ENCODE measurements at regions not wholly inside any gene's neighbourhood (a gene's known extent, or its start where the extent isn't known, plus 50 kb on each side); places are given as distances from the start of the nearest gene placed in this dataset.

DNA sequence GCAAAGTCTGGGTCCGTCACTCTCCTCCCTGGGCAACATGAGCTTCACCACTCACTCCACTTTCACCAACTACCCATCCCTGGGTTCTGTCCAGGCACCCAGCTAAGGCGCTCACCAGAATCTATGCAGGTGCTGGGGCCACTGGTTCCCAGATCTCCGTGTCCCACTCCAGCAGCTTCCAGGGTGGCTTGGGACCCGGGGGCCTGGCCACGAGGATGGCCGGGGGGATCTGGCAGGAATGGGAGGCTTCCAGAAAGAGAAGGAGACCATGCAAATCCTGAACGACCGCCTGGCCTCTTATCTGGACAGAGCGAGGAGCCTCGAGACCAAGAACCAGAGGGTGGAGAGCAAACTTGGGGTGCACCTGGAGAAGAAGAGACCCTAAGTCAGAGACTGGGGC lies 1611.0 kb upstream of the ACO1 start:
- ATAC-seq, result no peak
- H3K27ac ChIP-seq (ENCODE audit: extremely low read depth, low read depth, low read length), result no peak overlapping the region
- intact Hi-C loops (cut with micrococcal nuclease) (no loop called here), in situ Hi-C loops (cut with MboI) (no loop called here)
- no TSS peak for BruUV-seq (replicated peaks)
- no peak for DNase-seq (ENCODE audit: extremely low read depth in 1 of 4, low spot score in 3 of 4)
- no peaks in the 10 kb centered on the region for H3K79me2 ChIP-seq (ENCODE audit: control insufficient read depth, insufficient read depth, low read length)
- no peaks in the 10 kb centered on the region for H3K9me3 ChIP-seq (replicated peaks; ENCODE audit: control insufficient read depth, insufficient read depth, low read depth, low read length)
- no peak overlapping the region for H2AFZ ChIP-seq (ENCODE audit: low read depth, low read length)
- H3K4me3 ChIP-seq, result no peak overlapping the region
- H3K27me3 ChIP-seq (ENCODE audit: control insufficient read depth in 2 of 2, insufficient read depth in 2 of 2, low read length in 2 of 2), result no peaks in the 10 kb centered on the region
- WGBS (ENCODE audit: insufficient coverage, low coverage, missing lambda C conversion rate), result no CpG with 5 or more reads among the region's 10 CpGs
- FAIRE-seq, result no peak
- ChIA-PET POLR2A (no interaction called here), CTCF (ENCODE audit: low intra/inter-chr PET ratio) (no interaction called here)
- H3K36me3 ChIP-seq (ENCODE audit: control insufficient read depth, insufficient read depth, low read length), result no peaks in the 10 kb centered on the region
- H3K4me2 ChIP-seq (ENCODE audit: insufficient read depth, low read length), result no peak overlapping the region
- H4K20me1 ChIP-seq (replicated peaks; ENCODE audit: control insufficient read depth, insufficient read depth, low read length), result no peaks in the 10 kb centered on the region
- no peaks in the 10 kb centered on the region for H3K9me1 ChIP-seq (ENCODE audit: control insufficient read depth, insufficient read depth, low read length)
- H3K9ac ChIP-seq (ENCODE audit: insufficient read depth in 1 of 2, low read depth in 2 of 2, low read length in 2 of 2), result no peak overlapping the region
- H3K4me1 ChIP-seq (replicated peaks in 1 of 2; ENCODE audit: control insufficient read depth in 2 of 2, insufficient read depth in 2 of 2, low read length in 2 of 2), result no peaks in the 10 kb centered on the region
- TF ChIP-seq, protein P1, sequence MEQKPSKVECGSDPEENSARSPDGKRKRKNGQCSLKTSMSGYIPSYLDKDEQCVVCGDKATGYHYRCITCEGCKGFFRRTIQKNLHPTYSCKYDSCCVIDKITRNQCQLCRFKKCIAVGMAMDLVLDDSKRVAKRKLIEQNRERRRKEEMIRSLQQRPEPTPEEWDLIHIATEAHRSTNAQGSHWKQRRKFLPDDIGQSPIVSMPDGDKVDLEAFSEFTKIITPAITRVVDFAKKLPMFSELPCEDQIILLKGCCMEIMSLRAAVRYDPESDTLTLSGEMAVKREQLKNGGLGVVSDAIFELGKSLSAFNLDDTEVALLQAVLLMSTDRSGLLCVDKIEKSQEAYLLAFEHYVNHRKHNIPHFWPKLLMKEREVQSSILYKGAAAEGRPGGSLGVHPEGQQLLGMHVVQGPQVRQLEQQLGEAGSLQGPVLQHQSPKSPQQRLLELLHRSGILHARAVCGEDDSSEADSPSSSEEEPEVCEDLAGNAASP (IDR thresholded peaks at IDR 0.05), result no peak
- TF ChIP-seq WHSC1 (IDR thresholded peaks at IDR 0.05; ENCODE audit: low read length) (no peak), TAF1 (IDR thresholded peaks at IDR 0.05; ENCODE audit: control insufficient read depth, extremely low read depth, insufficient read depth, low read length, severe bottlenecking) (no peak), PTBP1 (IDR thresholded peaks at IDR 0.05; ENCODE audit: low read depth, low read length) (no peak), RCOR1 (IDR thresholded peaks at IDR 0.05; ENCODE audit: borderline replicate concordance in 1 of 2, low read depth in 2 of 2, low read length in 2 of 2) (no peak), SIRT6 (IDR thresholded peaks at IDR 0.05; ENCODE audit: low read depth, low read length) (no peak), ZKSCAN1 (IDR thresholded peaks at IDR 0.05; ENCODE audit: low read depth, low read length) (no peak)
- TF ChIP-seq, protein P2, sequence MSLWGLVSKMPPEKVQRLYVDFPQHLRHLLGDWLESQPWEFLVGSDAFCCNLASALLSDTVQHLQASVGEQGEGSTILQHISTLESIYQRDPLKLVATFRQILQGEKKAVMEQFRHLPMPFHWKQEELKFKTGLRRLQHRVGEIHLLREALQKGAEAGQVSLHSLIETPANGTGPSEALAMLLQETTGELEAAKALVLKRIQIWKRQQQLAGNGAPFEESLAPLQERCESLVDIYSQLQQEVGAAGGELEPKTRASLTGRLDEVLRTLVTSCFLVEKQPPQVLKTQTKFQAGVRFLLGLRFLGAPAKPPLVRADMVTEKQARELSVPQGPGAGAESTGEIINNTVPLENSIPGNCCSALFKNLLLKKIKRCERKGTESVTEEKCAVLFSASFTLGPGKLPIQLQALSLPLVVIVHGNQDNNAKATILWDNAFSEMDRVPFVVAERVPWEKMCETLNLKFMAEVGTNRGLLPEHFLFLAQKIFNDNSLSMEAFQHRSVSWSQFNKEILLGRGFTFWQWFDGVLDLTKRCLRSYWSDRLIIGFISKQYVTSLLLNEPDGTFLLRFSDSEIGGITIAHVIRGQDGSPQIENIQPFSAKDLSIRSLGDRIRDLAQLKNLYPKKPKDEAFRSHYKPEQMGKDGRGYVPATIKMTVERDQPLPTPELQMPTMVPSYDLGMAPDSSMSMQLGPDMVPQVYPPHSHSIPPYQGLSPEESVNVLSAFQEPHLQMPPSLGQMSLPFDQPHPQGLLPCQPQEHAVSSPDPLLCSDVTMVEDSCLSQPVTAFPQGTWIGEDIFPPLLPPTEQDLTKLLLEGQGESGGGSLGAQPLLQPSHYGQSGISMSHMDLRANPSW (CRISPR knock-in tag; IDR thresholded peaks at IDR 0.05), result no peak
- TF ChIP-seq, protein P3, sequence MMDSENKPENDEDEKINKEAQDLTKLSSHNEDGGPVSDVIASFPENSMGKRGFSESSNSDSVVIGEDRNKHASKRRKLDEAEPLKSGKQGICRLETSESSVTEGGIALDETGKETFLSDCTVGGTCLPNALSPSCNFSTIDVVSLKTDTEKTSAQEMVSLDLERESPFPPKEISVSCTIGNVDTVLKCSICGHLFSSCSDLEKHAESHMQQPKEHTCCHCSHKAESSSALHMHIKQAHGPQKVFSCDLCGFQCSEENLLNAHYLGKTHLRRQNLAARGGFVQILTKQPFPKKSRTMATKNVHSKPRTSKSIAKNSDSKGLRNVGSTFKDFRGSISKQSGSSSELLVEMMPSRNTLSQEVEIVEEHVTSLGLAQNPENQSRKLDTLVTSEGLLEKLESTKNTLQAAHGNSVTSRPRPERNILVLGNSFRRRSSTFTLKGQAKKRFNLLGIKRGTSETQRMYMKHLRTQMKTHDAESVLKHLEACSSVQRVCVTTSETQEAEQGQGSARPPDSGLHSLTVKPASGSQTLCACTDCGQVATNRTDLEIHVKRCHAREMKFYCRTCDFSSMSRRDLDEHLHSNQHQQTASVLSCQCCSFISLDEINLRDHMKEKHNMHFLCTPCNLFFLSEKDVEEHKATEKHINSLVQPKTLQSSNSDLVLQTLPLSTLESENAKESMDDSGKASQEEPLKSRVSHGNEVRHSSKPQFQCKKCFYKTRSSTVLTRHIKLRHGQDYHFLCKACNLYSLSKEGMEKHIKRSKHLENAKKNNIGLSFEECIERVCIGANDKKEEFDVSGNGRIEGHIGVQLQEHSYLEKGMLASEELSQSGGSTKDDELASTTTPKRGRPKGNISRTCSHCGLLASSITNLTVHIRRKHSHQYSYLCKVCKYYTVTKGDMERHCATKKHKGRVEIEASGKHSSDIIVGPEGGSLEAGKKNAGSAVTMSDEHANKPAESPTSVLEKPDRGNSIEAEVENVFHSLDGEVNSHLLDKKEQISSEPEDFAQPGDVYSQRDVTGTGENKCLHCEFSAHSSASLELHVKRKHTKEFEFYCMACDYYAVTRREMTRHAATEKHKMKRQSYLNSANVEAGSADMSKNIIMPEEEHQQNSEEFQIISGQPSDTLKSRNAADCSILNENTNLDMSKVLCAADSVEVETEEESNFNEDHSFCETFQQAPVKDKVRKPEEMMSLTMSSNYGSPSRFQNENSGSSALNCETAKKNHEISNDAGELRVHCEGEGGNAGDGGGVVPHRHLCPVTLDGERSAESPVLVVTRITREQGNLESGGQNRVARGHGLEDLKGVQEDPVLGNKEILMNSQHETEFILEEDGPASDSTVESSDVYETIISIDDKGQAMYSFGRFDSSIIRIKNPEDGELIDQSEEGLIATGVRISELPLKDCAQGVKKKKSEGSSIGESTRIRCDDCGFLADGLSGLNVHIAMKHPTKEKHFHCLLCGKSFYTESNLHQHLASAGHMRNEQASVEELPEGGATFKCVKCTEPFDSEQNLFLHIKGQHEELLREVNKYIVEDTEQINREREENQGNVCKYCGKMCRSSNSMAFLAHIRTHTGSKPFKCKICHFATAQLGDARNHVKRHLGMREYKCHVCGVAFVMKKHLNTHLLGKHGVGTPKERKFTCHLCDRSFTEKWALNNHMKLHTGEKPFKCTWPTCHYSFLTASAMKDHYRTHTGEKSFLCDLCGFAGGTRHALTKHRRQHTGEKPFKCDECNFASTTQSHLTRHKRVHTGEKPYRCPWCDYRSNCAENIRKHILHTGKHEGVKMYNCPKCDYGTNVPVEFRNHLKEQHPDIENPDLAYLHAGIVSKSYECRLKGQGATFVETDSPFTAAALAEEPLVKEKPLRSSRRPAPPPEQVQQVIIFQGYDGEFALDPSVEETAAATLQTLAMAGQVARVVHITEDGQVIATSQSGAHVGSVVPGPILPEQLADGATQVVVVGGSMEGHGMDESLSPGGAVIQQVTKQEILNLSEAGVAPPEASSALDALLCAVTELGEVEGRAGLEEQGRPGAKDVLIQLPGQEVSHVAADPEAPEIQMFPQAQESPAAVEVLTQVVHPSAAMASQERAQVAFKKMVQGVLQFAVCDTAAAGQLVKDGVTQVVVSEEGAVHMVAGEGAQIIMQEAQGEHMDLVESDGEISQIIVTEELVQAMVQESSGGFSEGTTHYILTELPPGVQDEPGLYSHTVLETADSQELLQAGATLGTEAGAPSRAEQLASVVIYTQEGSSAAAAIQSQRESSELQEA (IDR thresholded peaks at IDR 0.05; ENCODE audit: low read depth), result no peak
- TF ChIP-seq, protein P4, sequence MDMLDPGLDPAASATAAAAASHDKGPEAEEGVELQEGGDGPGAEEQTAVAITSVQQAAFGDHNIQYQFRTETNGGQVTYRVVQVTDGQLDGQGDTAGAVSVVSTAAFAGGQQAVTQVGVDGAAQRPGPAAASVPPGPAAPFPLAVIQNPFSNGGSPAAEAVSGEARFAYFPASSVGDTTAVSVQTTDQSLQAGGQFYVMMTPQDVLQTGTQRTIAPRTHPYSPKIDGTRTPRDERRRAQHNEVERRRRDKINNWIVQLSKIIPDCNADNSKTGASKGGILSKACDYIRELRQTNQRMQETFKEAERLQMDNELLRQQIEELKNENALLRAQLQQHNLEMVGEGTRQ (CRISPR knock-in tag; IDR thresholded peaks at IDR 0.05), result no peak

Measured in K562 (cell line).